ENCODE measurements at regions not wholly inside any gene's neighbourhood (a gene's known extent, or its start where the extent isn't known, plus 50 kb on each side); places are given as distances from the start of the nearest gene placed in this dataset.

DNA sequence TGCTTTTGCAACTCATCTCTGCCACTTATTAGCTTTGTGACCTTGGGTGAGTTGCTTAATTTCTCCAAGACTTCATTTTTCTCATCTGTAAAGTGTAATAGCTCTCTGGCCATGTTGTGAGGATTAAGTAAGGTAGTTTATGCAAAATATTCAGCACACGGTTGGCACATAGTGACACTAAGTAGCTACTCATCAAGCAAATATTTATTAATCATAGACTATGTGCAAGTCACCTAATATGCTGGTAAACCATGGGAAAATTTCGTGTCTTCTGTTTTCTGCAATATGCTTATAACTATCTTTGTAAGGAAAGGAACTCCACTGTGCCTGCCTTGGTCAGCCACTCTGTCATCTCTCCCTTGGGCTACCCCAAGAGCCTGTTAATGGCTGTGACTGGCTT is 50.3 kb upstream of the EGR2 start:
- no peak for DNase-seq
